GM21528 (cell line): ENCODE measurements at regions not wholly inside any gene's neighbourhood (a gene's known extent, or its start where the extent isn't known, plus 50 kb on each side); places are given as distances from the start of the nearest gene placed in this dataset.

Experiments used
- ATAC-seq: cut with Tn5 transposase; IDR thresholded peaks from one replicate; pipeline ENCODE4 v1.9.1; 2021; ENCODE audit warnings: mild to moderate bottlenecking, moderate library complexity; ENCODE audit not compliant: unreplicated experiment, low FRiP score

DNA sequence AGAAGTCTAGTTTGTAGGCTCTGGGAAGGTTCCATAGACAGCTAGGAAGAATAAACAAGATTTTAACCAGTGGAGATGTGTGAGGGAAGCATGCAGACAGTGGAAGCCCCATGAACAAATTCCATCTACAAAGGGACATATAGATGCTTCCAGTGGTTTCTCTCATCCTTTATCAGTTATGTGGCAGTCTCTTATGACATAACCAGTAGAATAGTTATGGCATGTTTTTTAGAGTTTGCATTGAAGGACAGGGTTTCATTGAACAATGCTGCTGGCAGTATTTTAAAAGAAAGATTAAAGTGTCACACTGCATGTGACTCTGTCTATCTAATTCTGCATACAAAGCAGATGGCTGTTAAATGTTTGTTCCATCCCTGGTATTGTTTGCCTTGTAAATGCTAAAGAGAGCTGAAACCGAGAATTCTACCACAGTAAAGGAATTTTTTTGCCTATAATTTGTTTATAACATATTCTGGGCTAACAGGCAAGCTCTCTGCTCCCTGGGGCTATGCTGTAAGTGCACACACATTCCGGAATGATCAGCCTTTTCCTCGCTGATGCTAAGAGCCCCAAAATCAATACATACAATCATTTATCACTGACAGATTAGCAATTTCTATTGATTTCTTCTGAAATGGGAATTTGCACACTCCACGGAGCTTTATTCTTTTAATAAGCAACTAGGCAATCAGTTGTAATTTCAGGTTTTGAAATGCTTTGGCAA, 76.8 kb upstream of the PELI1 start:
- ATAC-seq: no peak

DNA sequence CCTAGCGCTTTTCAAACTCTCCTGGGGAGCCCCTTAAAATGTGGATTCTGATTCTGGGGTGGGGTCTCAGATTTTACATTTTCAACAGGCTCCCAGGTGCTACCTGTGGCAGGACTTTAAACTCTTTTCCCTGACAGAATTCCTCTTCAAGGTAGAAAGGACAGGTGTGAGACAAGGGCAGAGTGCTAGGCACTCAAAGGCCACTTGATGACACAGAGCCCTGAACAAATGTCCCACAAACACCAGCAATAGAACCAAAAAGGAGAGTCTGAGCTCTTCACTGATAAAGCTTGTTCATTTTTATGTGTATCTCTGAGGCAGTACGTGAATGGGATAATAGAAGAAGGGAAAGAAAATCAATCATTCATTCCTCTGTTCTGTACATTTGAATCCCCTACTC, 77.7 kb upstream of the PELI1 start:
- ATAC-seq: no peak

DNA sequence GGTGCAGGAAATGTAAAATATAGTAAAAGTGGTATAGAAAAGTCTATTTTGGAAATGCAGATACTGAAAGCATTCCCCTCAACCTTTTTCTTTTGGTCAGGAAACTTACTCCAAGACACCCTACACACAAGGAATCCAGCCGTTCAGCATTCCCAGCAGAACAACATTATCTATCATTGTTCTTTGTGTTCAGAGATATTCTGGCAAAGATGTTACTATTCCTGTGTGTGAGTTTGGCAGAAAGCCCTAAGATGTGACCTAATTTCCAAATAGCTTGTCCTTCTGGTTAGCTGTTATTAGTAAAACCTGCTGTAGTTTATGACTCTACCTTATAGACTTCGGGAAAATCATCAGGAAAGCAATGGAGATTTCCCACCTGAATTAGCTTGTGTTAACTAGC, 78.1 kb upstream of the PELI1 start:
- ATAC-seq: no peak

DNA sequence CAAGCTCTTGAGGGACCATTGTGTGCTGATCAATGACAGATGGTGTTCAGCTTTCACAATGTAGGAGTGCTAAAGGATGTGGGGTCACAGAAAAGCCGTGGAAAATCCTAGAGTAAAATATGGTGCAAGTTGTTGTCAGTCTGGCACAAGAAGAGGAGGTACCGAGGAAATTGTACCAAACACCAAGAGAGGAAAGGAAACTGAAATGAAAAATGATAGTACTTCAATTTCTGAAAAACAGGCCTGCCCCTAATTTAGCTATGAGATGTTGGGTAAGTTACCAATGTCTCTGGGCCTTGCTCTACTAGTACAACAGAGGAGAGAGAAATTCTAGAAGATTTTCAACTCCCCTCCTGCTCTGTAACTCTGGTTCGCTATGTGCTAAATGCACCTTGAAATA, 78.8 kb upstream of the PELI1 start:
- ATAC-seq: peak; percentile 70

DNA sequence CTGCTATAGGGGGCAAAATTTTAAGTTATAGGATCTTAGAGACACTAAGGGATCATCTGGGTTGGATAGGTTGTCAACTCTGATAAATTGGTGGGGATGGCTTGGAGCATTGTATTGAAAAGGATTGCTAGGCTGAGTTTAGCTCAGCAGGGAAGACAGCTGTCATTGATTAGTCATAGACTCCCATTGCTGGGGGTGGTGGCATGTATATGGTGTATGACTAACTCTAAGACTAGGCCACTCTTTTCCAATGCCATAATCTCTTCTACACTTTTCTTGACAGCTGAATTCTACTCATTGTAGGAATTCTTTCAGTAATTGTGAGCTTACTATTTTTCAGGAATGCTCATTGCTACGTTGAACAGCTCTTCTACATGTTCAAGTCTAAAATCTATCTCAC, 81.3 kb upstream of the PELI1 start:
- no peak for ATAC-seq

DNA sequence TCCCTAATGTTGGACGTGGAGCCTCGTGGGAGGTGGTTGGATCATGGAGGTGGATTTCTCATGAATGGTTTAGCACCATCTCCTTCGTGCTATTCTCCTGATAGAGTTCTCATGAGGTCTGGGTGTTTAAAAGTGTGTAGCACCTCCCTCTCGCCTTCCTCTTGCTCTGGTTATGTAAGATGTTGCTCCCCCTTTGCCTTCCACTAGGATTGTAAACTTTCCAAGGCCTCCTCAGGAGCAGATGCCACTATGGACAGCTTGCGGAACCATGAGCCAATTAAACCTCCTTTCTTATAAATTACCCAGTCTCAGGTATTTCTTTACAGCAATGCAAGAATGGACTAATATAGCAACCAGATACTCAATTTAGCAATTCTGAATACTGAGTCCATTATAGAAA, 82.4 kb upstream of the PELI1 start:
- no peak for ATAC-seq

DNA sequence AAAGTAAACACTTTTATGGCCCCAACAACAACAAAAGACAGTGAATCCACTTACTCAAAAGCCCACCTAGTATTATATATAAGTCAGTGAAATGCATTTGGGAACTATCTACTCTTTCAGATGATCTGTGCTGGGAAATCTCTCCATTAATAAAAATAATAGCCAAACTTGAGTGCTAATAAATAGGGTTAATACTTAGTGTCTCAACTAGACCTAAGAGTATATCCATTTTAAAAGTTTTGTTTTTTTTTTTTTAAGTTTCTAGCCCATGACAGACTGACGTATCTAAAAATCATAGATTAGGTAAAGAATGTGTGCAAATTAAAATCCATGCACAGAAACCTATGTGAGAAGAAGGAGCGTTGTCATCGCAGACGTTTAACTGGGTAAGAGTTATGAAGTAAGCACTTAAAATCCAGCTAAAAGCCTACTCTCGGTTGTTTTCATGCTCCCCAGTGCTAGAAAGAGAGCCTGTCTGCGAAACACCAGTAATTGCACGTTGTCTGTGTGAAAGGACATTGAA, 83.4 kb upstream of the PELI1 start:
- no peak for ATAC-seq

DNA sequence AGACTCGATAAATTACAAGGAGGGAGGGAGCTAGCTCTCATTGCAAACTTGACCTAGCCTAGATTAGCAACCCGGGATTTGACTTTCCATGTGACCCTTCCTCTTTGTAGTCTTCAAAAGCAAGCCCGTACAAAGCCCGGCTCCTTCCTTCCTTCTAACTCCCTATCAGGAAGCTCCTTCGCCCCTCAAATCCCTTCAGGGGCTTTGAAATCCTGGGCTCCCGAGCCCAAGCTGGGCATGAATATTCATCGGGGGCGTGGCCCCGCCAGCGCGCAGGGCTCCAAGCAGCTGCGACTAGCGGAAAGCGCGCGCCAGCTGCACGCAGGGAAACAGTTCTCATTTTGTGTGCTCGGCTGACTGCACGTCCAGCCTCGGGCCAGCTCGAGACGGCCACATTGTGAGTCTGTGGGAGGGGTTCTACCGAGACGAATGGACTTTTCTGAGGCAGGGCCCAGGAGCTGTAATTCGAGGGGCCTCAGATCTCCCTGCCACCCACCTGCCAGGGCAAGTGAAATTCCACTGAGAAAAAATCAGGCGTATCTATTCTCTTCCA, 84.0 kb upstream of the PELI1 start:
- ATAC-seq: peak; percentile 93

DNA sequence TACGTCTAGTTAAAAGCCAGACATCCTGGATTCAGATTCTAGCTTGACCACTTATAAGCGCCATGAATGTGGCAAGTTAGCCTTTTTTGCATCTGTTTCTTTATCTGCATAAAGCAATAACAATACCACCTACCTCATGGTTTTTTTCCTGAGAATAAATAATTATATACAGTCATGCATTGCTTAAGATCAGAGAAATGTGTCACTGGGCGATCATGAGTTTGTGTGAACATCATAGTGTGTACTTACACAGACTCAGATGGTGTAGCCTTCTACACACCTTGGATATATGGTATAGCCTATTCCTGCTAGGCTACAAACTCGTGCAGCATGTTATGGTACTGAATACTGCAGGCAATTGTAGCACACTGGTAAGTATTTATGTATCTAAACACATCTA, 84.7 kb upstream of the PELI1 start:
- ATAC-seq: no peak

DNA sequence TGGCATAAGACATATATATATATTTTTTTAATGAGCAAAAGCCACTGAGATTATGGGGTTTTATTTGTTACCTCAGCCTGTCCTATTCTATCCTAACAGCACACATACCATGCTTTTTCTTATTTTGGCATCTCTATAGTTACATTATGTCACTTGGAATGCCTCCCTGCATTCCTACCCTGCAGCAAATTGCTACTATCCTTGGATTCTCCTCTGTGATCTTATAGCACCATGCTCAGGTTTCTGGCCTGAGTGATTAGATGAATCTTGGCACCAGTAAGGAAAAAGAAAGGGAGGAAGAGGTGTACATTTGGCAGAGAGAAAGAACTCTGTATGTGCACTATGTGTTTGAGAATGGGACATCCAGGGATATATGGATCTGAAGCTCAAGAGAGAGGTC, 86.3 kb upstream of the PELI1 start:
- ATAC-seq: no peak

DNA sequence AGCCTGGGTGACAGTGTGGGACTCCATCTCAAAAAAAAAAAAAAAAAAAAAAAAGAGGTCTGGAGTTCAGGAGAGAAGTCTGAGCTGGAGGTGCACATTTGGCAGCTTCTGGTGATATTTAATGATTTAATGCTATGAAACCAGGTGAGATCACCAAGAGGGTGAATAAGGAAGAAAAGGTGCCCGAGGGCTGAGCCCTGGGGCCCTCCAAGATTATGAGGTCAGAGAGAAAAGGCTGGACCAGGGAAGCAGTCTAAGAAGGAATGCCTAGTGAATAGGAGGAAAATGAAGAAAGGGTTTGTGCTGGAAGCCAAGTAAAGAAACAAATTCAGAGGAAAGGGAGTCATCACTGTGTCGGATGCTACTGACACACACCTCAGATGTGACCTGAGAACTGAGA, 88.0 kb upstream of the PELI1 start:
- ATAC-seq: no peak

DNA sequence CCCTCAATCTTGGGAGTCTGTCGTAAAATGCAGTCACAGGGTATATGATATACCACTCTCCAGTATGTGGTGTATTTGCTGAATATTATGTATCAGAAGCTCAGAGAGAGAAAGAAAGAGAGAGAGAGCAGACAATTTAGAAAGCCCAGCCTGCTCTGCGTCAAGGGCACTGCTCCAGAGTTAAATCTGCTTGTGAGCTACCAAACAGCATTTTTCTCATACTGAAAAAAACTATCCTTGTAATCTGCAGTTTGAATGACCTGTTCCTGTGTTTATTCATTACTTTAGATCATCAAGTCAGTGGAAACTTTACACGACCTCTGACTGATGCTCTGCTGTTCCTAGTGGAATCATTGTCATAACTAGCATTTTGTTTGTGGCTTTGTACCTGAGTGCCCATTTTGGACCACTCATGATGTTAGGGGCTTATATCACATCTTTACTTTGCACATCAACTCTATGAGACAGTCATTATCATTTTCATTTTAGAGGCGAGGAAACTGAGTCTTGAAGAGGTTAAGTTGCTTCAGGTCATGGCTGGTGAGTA, 89.2 kb upstream of the PELI1 start:
- no peak for ATAC-seq

DNA sequence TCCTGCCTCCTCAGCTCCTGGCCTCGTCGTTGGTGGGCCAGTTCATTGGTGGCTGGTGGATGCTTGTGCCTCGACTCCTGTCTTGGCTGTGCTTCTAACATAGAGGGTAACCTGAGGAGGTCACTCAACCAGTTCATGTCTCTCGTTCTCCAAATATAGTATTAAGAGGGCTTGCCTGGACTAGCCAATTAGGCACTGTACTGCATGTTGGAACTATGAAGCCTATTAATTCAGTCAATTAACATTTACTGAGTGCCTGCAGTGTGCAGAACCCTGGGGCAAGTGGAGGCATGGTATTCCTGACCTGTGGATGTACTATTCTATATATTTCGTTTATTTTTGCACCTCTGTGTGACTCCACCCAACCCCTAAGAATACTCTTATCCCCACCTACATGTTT, 89.9 kb upstream of the PELI1 start:
- no peak for ATAC-seq

DNA sequence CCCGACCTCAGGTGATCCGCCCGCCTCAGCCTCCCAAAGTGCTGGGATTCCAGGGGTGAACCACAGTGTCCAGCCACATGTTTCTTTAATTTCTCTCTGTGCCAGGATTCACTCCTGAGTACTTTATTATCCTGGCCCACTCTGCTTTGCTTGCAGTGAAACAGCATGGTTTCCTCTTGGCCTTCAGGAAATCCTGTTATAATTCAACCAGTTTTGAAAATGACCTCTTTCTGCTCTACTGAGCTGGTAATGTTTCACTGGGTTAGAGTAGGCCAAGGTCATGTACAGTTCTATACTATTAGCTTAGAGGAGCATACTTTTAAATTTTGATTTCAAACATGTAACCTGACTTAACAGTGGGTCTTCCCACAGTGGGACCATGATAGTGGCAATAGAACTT, 90.6 kb upstream of the PELI1 start:
- peak; percentile 71 for ATAC-seq

DNA sequence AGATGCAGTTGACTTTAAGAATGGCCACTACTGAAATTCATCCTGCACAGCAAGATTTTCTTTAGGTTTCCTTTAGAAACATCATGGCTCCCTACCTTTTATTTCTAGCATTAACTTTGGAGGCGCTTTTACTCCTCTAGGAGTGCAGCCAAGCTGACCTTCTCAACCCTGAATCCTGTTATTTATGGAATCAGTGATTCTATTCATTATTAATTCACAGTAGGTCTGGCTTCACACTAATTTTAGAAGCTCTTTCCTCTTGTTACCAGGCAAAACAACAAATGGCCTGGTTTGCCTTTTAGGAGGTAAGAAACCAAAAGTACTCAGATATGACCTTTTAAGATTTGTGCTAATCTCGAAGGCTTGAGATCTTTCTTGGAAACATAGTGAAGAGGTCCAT, 93.0 kb upstream of the PELI1 start:
- ATAC-seq: no peak

DNA sequence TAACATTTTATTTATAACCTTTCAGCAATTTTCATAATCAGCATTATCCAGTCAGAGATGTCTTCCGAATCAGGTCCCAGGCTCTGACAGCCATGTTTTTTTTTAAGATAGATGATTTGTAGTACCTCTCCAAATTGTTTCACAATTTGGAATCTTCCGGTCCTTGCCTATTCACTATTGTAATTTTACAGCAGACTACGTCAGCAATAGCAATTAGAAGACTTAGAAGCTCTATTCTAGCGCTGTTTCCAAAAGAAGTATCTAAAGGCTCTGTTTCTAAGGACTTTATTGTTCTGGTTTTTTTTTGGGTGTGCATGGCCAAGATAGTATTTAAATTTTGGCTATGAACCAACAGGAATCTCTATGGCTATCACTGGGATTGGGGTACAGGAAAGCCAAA, 94.6 kb upstream of the PELI1 start:
- ATAC-seq: no peak

DNA sequence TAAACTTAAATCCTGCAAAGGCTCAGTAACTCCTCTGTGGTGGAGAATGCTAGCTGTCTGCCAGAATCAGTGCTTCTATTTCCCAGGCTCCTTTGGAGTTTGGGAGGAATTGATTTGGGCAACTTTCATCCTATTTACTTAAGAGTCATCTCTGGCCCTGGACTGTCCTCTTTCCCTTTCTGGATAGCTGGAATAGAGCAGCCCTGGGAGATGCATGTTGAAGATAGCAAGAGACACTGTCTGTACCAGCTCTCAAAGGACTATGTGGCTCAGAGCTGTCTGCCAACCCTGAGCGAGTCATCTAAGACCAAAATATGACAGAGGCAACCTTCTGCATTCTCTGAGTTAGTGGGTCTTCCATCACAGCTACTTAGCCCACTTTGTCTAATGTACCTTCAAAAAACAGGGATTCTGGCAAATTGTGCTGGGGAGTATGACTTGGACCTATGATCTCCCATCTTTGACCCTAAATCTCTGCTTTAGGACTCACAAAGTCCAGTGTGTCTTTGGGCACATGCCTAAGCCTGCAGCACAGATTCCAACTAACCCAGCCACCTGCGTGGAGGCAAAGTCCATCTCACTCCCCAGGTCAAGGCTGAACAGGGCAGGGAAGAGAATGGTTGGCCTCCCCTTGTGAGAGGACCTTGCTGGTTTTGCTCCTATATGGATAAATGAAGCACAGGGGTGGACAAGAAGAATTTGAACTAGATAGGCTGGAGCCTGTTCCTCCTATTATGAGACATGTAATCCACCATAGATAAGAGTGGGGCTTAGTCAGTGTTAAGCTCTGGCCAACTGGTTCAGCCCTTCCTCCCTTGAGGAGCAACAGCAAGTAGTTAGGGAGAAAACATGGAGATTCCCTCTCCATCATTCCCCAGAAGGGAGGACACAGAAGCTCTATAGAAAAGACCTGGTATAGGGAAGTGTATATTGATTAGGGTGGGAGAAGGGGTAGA, 99.1 kb upstream of the PELI1 start:
- ATAC-seq: no peak

DNA sequence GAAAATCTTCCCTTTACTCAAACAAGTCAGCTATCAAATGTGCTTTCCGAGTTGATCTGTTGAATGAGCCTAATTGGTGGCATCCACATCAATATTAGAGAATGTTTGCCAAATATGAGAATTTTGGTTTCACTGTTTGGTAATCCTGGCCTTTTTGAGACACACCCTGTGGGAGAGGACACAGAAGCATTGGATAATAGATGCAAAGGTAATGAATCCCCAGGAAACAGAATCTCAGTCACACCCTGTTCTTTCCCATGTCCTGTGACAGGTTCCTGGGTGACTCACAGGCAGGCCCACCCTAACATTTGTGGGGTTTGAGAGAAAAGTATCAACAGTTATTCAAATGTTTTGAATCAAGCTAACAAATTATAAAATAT, 99.8 kb upstream of the PELI1 start:
- ATAC-seq: no peak

DNA sequence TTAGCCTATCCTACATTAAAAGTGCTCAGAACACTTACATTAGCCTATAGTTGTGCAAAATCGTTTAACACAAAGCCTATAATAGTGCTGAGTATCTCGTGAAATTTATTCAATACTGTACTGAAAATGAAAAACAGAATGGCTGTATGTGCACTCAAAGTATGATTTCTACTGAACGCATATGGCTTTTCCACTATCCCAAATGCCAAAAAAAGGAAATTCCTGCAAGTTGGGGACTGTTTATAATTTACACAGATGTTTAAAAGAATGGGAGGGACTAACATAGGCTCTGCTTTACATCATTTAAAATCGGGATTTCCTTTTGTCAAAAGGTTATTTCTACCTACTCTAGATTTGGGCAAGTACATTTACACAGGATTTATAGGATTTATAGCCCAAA, 101.4 kb upstream of the PELI1 start:
- ATAC-seq: no peak

DNA sequence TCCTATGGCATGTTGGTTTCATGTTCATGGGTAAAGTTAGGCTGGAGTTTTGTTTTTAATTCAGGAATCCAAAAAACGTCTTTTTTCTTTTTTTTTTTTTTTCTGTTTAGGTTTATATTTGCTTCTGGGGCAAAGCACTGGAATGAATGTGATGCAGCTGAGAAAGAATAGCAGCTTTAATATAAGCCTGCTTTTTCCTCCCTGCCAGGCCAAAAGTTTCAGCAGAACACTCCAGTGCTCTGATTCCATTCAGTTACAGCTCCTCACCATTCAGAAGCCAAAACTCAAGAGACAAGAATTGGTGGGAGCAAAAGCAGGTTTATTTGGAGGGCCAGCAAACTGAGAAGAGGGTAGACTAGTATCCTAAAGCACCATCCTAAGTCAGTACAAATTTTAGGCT, 102.7 kb upstream of the PELI1 start:
- no peak for ATAC-seq

DNA sequence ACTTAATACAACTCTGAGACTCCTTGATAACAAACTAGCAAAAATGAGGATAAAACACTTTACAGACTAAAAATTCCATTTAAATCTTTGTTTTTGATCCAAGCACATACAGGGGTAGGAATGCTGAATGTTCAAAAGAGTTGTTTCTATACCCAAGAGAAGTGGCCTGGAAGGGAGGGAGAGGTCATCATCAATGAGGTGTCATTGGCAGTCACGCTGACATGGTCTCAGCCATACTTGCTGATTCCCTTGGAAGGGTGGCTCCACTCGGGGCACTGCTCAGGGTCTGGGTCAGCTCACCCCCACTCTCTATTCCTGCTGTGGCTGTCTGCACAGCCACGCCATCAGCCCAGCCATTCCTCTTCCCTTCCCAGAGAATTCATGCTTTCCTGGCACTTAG, 105.2 kb upstream of the PELI1 start:
- no peak for ATAC-seq
